Stimulated activated CD8-positive, alpha-beta memory T cell treated with anti-CD3 and anti-CD28 coated beads, Interleukin-12 subunit alpha, Interleukin-12 subunit beta, amount 100 ng/mL, for 1 hour (primary cell): ENCODE measurements at regions not wholly inside any gene's neighbourhood (a gene's known extent, or its start where the extent isn't known, plus 50 kb on each side); places are given as distances from the start of the nearest gene placed in this dataset.
"Not testable (repeated sequence)": the region's sequence is repeated elsewhere in the genome, so short reads cannot be mapped to it uniquely, and the experiment has no call there.

Experiments
- DNase-seq: peaks from one replicate; pipeline ENCODE4 v3.0.0-alpha.2; 2020; ENCODE audit warnings: low read depth

DNA sequence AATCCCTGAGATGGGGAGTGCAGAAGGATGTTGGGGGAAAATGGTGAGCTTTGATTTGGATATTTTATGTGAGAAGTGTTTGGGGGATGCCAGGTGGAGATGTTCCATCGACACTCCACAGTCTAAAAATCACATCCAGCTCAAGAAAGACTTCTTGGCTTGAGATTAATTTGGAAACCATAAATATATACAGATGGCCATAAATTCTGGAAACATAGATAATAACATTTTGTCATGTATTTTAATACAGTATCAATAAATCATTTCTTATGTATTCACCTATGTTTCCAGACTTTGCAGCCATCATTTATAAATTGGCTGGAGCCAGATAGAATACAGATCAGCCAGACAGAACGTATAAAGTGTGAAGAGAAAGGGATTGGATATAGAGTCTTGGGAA, 245.5 kb upstream of the DDHD1 start:
- DNase-seq = no peak

GRCh38 chr14:53395267-53395666, 242.1 kb upstream of the DDHD1 start:
- DNase-seq = not testable (repeated sequence)

GRCh38 chr14:53391631-53392285, 238.6 kb upstream of the DDHD1 start:
- DNase-seq = no peak

- DNase-seq = no peak
Measured at GRCh38 chr14:53391156-53391555, 238.0 kb upstream of the DDHD1 start.

DNA sequence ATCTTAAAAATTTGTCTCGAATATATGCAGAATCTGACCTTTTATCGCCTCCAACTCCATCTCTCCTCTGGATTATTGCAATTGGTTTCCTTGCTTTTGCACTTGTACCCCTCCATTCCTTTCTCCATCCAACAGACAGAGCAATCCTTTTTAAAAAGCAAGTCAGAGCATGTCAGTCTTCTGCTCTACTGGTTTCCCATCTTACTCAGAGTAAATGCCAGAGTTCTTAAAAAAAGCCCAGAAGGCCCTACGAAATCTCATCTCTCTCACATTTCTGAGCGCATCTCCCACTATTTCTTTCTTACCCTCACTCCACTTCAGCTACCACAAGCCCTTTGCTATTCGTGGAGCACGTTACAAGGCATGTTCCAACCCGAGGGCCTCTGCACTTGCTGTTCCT, 236.9 kb upstream of the DDHD1 start:
- DNase-seq = no peak

DNA sequence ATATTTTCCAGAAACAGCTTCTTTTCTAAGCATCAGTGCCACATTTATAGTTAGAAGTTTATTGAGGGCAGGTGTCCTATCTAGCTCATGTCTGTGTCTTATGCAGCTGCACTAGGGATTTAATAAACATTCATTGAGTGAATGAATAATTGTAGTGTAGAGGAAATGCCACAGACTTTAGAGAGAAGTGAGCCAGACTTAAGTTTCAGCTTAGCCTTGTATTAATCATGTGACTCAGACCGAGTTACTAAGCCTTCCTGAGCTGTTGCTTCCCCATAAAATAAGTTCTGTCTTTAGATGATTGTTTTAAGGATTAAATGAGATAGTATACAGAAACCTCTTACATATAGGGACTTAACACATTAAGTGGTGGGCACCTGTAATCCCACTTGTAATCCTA, 236.1 kb upstream of the DDHD1 start:
- no peak for DNase-seq

DNA sequence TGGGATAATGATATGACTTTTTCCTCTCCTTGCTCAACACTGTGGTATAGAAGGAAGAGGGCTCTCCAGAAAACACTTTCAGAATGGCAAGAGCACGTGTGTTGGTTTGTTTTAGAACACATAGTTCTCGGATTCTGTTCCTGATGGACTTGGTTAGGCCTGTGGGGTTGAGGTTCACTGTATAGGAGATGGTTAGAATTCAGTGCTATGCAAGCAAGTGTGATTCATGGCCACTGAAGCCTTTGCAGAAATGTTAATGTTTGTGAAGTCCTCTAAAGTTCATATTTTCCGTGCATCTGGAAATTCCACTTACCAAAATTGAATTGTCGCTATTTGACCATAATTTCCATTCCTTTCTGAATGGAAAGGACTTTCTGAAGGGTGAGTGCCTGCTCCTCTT, 233.2 kb upstream of the DDHD1 start:
- DNase-seq = no peak

DNA sequence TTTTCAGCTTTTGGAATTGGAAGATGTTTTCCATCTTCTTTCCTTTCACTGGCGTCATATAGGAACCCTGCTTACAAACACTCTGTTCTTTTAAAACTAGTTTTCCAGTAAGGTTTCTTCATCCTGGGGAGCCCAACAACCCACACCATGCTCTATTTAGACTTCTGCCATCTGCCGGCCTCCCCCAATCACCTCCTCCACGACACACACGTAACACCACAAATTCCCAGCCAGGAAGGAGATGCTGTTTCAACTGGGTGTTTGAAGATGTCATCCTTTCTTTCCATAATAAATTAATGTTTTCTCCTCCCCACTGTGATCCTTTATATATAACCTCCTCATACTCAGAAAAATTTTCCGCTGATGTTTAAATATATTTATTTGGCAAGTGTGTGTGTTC, 231.4 kb upstream of the DDHD1 start:
- DNase-seq = no peak

GRCh38 chr14:53384073-53384472, 230.9 kb upstream of the DDHD1 start:
- DNase-seq = no peak

DNA sequence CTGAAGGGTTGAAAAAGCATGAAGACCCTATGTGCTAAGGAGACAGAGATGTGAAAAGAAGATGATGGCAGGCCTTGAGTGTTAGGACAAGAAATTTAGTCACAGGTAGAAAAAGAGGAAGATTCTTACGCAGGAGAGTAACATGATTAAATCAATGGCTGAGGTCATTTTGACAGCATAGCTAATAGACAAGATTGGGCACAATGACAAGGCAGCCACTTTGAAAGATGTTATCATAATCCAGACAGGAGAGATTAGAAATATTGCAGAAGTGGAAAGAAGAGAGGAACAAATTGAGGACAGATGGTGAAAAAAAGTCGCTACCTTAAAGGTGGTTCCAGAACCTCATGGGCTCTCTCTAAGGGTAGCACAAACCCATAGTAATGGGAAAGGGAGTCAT, 228.8 kb upstream of the DDHD1 start:
- no peak for DNase-seq

- DNase-seq = no peak
Measured at GRCh38 chr14:53380867-53381225, 227.7 kb upstream of the DDHD1 start.

DNA sequence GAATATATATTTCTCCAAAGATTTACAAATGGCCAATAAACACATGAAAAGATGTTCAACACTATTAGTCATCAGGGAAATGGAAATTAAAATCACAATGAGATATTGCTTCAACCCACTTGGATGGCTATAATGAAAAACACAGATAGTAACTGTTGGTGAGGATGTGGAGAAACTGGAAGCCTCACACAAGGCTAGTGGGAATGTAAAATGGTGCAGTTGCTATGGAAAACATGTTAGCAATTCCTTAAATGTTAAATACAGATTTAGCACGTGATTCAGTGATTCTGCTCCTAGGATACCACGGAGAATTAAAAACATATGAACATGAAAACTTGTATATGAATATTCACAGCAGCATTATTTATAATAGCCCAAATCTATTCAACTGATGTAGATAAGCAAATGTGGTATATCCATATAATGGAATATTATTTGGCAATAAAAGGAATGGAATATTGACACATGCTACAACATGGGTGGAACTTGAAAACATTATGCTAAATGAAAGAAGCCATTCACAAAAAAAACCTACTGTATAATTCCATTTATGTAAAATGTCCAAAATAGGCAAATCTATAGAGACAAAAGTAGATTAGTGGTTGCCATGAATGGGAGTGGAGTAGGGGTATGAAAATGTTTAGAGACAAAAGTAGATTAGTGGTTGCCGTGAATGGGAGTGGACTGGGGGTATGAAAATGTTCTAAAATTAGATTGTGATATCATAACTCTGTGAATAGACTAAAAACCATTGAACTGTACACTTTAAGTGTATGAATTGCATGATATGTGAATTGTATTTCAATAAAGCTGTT, 227.1 kb upstream of the DDHD1 start:
- DNase-seq = no peak

GRCh38 chr14:53378142-53378541, 225.0 kb upstream of the DDHD1 start:
- DNase-seq = no peak

- DNase-seq = no peak
Measured at GRCh38 chr14:53376064-53376463, 222.9 kb upstream of the DDHD1 start.

- no peak for DNase-seq
Measured at GRCh38 chr14:53375599-53375998, 222.5 kb upstream of the DDHD1 start.

DNA sequence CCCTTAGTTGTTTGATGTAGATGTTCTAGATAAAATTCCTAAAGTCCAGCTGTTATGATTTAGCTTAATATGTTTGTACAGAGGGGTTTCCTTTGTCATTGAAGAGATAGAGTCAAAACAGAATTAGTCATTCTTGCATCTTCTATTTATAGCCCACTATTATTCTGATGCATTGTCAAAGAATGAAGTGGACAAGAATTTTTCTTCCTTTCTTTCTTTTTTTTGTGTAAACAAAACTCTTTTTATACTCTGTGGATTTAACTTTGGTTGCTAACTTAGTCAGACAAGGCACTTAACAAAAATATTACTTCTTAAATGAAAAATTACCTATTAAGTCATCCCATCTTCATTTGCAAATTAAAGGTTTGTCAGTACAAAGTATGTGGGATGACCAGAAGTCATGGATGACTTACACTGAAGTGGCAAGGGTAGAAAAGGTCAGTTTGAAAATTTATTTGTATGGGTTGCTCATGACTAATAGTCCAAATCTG, 215.6 kb upstream of the DDHD1 start:
- DNase-seq = no peak

GRCh38 chr14:53368066-53368465, 214.9 kb upstream of the DDHD1 start:
- no peak for DNase-seq

GRCh38 chr14:53367644-53368026, 214.5 kb upstream of the DDHD1 start:
- DNase-seq = no peak

DNA sequence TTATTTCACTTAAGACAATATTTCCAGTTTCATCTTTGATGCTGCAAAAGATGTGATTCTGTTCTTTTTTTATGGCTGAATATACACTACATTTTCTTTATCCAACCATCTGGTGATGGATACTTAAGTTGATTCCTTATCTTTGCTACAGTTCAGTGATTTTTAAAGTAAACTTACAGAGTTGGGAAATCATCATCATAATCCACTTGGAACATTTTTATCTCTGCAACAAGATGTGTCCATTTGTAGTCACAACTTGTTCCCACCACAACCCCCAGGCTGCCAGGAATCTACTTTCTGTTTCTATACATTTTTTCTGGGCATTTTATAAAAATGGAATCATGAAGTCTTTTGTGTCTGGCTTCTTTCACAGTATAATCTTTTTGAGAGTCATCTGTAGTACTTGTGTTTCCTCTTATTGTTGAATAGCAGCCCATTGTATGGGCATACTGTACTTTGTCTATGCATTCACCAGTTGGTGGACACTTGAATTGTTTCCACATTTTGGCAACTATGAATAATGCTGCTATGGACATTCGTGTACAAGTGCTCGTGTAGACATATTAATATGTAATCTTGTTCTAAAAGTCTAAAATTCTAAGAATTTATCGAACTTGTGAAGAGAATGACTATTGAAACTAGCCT, 212.5 kb upstream of the DDHD1 start:
- no peak for DNase-seq

DNA sequence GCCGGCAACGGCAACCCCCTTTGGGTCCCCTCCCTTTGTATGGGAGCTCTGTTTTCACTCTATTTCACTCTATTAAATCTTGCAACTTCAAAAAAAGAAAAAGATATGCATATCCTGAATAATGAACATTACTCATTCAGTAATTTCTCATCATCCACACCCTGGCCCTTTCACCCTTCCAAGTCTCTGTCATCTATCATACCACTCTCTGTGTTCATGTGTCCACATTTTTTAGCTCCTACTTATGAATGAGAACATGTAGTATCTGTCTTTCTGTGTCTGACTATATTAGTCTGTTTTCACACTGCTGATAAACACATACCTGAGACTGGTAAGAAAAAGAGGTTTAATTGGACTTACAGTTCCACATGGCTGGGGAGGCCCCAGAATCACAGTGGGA, 209.8 kb upstream of the DDHD1 start:
- DNase-seq = not testable (repeated sequence)

GRCh38 chr14:53360829-53361228, 207.7 kb upstream of the DDHD1 start:
- DNase-seq = no peak

GRCh38 chr14:53358166-53358565, 205.0 kb upstream of the DDHD1 start:
- no peak for DNase-seq
